T1000 (cell line): ENCODE measurements at regions not wholly inside any gene's neighbourhood (a gene's known extent, or its start where the extent isn't known, plus 50 kb on each side); places are given as distances from the start of the nearest gene placed in this dataset.
"Not testable (repeated sequence)": the region's sequence is repeated elsewhere in the genome, so short reads cannot be mapped to it uniquely, and the experiment has no call there.

ENCODE experiments used
- DNase-seq: peaks from one replicate; lab custom pipeline; 2025; ENCODE audit warnings: mixed read lengths; lab: John Stamatoyannopoulos, UW

- DNase-seq: no peak
Measured at GRCh38 chr3:59254976-59255375, 205.2 kb upstream of the CFAP20DC start.

DNA sequence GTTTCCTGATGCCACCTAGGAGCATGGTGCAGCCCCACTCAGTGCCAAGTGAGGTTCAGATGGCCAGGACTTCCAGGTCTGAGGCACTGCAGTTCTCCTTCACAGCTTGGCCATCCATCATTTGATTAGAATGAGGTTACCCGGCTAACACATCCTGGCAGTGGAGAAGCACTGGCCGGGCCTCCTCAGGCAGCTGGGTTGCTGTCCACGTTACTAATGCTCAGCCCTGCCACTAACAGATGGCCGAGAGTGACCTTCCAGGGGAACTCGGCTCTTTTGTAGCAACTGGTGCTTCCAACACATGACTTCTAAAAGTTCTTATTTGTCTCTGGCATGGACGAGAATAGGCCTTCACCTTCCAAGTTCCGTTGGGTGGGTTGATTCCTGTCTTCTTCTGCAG, 204.6 kb upstream of the CFAP20DC start:
- no peak for DNase-seq

DNA sequence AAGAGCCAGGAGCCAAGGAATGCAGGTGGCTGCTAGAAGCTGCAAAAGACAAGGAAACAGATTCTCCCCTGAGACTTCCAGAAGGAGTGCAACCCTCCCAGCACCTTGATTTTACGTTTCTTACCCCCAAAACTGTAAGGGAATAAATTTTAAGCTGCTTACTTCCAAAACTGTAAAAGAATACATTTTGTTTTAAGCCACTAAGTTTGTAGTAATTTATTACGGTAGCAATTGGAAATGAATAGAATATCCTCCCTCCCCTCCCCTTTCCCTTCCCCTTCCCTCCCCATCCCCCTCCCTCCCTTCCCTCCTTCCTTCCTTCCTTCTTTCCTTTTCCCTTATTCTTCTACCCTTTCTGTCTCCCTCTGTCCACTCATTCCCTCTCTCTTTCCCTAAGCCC, 203.7 kb upstream of the CFAP20DC start:
- no peak for DNase-seq

DNA sequence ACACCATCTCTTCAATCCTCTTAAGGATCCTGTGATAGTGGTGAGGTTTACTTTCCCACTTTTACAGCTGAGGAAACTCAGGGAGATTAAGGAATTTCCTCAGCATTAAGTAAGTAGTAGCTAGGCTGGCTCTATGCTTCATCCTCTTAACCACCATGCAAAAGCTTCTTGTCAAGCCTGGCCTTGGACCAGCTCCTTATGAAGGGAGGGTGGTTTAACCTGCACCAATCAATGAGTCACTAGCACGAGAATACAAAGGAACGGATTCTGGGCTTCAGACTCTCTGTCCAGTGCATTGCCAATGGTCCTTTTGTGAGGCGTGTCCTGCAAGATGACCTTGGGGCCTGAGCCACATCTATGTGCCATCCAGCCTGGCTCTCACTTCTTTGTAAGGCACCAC, 202.0 kb upstream of the CFAP20DC start:
- DNase-seq: no peak

GRCh38 chr3:59250600-59250999, 200.8 kb upstream of the CFAP20DC start:
- DNase-seq: no peak

DNA sequence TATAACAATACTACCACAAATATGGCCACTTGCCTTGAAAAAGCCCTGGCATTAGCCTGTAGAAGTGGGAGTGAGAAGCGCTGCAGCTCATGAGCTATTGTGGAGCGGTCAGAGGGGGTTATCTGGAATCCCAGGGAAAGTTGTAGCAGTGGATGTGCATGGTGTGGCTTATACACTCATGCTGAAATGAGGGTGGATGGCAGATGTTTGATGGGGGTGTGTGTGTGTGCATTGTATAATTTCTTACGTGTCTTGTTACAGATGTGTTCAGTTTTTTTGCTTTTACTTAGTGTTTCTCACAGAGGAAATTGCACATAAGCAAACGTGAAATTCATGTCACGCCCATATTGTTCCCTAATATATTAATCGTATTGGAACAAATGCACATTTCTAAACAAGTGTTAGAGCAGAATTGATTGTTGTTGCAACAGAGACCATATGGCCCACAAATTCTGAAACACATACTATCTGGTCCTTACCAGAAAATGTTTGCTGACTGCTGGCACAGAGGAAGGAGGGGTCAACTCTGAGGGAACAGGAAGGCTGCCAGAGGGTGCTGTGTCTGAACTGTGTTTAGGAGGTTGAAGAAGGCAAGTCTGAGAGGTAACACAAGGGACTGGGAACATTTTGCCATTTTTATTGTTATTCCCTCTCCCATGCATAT, 200.0 kb upstream of the CFAP20DC start:
- DNase-seq: no peak

GRCh38 chr3:59249004-59249403, 199.2 kb upstream of the CFAP20DC start:
- no peak for DNase-seq

- no peak for DNase-seq
Measured at GRCh38 chr3:59247402-59247841, 197.6 kb upstream of the CFAP20DC start.

DNA sequence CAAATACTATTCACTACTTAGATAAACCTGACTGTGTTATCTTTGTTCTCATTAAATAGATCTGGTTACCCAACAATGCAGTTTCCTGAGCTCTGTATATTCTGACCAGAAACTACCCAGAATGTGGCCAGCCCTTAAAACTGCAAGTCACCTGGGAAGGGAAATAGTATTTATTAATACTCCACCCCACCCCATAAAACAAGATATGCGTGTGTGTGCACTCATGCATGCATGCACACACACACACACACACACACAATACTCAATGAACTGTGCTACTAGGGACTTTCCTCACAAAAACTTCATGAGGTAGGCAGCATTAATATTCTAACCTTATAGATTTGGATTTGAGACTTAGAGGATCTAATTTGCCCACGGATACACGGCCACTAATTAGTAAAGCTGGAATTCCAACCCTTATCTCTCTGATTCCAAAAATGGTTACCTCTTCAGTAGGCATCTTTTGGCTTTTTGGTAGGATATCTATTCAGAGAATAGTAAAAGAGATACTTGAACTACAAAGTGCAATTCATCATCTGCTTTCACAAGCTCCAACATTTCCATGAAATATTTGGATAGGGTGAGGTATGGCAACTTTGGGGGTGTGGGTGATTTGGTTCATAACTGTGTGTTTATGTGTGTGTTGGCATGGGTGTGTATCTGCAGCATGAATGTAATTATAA, 197.0 kb upstream of the CFAP20DC start:
- DNase-seq: no peak

- peak; percentile 76 for DNase-seq
Measured at GRCh38 chr3:59245859-59246501, 196.2 kb upstream of the CFAP20DC start.

- peak; percentile 68 for DNase-seq
Measured at GRCh38 chr3:59245300-59245858, 195.6 kb upstream of the CFAP20DC start.

GRCh38 chr3:59244343-59244742, 194.5 kb upstream of the CFAP20DC start:
- DNase-seq: no peak

GRCh38 chr3:59243476-59243875, 193.7 kb upstream of the CFAP20DC start:
- DNase-seq: no peak

DNA sequence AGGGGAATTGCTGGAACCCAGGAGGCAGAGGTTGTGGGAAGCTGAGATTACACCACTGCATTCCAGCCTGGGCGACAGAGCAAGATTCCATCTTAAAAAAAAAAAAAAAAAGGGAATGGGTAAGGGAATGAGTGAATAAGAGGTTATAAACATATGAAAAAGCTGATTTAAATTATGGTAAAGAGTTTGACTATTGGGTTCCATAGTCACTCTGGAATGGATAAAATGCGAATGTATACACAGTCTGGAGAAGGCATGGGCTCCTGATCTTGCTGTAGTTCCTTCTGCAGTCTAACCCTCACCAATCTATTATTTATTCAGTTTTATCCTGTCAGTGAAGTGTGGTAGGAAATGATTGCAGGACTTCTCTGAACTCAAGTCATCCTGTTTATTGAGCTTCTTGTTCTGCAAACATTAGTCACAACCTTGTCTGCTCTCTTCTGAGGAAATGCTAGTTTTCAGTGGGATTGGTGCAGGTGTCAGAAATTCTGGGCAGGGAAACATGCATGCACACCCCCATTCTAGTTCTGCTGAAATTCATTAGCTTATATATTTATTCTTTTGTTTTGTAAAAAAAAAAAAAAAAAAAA, 190.9 kb upstream of the CFAP20DC start:
- DNase-seq: no peak

DNA sequence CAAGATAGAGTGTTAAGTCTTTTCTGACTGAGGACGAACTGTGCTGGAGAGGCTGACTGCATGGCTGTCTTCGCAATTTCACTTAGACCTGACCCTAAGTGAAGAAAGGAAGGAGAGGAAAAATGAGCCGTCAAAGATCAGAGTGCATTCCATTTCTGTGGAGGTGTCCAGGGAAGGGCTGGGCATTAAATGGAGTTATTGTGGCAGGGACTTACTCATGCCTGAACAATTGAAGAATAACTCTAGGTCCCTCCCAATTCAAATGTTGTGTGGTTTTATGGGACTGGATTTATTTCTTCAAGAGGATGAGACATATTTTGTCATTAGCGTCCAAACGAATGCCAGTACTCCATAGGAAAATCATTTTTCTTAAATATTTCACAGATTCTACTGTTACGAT, 187.3 kb upstream of the CFAP20DC start:
- peak; percentile 26 for DNase-seq

GRCh38 chr3:59235634-59236012, 185.8 kb upstream of the CFAP20DC start:
- DNase-seq: no peak

- no peak for DNase-seq
Measured at GRCh38 chr3:59234884-59235633, 185.2 kb upstream of the CFAP20DC start.

DNA sequence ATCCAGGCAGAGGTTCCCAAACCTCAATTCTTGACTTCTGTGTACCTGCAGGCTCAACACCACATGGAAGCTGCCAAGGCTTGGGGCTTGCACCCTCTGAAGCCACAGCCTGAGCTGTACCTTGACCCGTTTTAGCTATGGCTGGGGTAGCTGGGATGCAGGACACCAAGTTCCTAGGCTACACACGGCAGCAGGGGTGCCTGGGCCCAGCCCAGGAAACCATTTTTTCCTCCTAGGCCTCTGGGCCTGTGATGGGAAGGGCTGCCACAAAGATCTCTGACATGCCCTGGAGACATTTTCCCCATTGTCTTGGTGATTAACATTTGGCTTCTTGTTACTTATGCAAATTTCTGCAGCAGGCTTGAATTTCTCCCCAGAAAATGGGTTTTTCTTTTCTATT, 180.6 kb upstream of the CFAP20DC start:
- DNase-seq: not testable (repeated sequence)

DNA sequence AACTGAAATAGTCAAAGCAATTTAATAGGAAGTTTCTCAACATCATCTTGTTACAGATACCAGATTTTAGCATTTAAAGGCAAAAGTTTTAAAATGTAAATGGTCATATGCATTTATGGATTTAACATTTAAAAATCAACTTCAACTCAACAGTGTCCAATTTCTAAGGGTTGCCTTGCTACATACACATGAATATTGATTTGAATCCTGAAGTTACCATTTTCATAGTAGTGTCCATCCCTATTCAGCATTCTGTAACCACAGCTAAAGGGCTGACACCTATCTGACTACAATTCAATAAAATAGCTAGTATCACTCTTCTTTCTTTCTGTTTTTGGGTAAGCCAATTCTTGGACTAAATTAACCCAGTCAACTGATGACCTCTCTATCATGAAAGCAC, 164.0 kb upstream of the CFAP20DC start:
- no peak for DNase-seq

- DNase-seq: no peak
Measured at GRCh38 chr3:59212128-59212779, 162.4 kb upstream of the CFAP20DC start.

GRCh38 chr3:59210260-59210659, 160.4 kb upstream of the CFAP20DC start:
- DNase-seq: no peak
